HG03066 (cell line): ENCODE measurements at regions not wholly inside any gene's neighbourhood (a gene's known extent, or its start where the extent isn't known, plus 50 kb on each side); places are given as distances from the start of the nearest gene placed in this dataset.
"Not testable (repeated sequence)": the region's sequence is repeated elsewhere in the genome, so short reads cannot be mapped to it uniquely, and the experiment has no call there.

ENCODE experiments used
- ATAC-seq: cut with Tn5 transposase; IDR thresholded peaks from one replicate; pipeline ENCODE4 v1.9.1; 2021; ENCODE audit warnings: low read depth; ENCODE audit not compliant: unreplicated experiment

DNA sequence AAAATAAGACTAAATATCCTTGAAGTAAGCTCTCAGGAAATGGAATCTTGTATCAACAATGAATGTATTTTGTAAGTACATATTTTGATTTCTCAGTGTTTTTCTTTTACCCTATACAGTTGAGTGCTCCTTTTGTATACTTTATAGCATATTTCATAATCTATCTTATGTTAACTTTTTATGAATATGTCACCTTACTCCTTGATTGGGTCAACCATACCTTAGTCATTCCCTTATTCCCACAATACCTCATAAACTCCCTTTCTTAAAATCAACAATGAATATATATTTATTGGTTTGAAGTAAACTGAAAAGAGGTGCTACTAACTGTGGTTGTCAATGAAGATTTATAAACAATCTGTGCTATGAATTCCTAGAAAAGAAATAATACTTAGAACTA, 686.2 kb downstream of the METTL15 start:
- ATAC-seq, result no peak

DNA sequence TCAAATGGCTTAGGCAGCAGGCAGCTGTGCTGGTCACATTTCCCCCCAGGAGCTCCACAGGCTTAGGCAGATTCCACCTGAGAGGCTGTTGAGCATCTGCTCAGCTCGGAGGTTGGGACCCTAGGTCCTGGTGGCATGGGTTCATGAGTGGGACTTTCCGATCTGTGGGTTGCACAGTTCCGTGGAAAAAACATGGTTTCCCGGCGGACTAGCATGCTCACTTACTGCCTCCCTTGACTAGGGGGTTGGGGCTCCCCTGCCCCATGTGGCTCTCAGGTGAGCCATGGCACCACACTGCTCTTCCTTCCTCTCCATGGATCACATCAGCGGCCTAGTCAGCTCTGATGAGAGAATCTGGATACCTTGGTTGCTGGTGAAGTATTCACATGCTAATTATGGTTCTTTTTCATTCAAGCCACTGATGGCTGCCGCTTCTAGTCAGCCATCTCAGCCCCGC, 685.1 kb downstream of the METTL15 start:
- no peak for ATAC-seq

GRCh38 chr11:28792856-28793255, 684.7 kb downstream of the METTL15 start:
- no peak for ATAC-seq

GRCh38 chr11:28787897-28788296, 679.7 kb downstream of the METTL15 start:
- not testable (repeated sequence) for ATAC-seq

- no peak for ATAC-seq
Observed at GRCh38 chr11:28777126-28777525, 668.9 kb downstream of the METTL15 start.

DNA sequence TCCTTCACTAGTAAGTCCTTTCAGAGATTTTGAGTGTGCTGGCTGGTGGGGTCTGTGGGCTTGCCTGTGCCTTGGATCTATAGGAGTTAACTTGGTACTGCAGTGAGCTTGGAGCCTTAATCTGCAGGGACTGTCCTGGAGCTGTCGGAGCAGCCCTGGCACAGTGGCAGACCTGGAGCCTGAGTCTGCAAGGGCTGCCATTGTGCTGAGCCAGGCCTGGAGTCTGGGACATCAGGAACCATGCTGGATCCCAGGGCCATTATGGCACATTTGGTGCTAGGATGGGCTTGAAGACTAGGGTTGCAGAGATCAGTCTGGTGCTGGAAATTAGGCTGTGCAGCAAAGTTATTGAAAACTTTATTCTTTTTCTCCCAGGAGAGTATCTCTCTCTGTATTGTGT, 665.4 kb downstream of the METTL15 start:
- no peak for ATAC-seq

- ATAC-seq, result no peak
Observed at GRCh38 chr11:28770806-28771205, 662.6 kb downstream of the METTL15 start.

DNA sequence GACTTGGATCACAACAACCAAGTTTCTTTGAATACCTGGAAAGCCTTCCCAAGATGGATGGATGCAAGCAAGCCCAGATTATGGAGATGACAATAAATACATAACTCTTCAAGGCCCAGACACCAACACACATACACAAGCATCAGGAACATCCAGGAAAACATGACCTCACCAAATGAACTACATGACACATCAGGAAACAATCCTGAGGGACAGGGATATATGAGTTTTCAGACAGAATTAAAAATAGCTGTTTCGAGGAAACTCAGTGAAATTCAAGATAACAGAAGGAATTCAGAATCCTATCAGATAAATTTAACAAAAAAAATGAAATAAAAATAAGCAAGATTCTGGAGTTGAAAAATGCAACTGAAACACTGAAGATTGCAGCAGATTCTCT, 659.4 kb downstream of the METTL15 start:
- ATAC-seq, result no peak

DNA sequence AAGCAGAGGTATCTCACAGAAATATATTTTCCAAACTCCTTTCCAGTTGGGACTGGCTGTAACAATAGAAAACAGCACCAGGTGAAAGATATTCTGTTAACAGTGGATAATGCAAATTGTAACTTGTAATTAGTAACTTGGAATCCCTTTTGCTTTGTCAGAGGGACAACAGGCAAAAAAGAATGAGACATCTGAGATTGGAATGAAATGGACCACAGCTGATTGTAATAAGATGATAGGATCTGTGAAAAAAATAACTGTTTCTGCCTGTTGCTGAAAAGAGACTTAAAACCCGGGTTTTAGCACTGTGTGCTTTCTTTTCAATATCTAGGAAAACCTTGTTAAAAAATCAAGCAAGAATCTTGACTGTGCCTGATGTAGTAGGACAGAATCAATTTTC, 655.7 kb downstream of the METTL15 start:
- ATAC-seq, result no peak

GRCh38 chr11:28763151-28763550, 655.0 kb downstream of the METTL15 start:
- no peak for ATAC-seq

GRCh38 chr11:28760676-28761390, 652.6 kb downstream of the METTL15 start:
- ATAC-seq, result no peak

GRCh38 chr11:28759311-28759710, 651.1 kb downstream of the METTL15 start:
- no peak for ATAC-seq

- no peak for ATAC-seq
Observed at GRCh38 chr11:28757725-28758515, 649.7 kb downstream of the METTL15 start.

DNA sequence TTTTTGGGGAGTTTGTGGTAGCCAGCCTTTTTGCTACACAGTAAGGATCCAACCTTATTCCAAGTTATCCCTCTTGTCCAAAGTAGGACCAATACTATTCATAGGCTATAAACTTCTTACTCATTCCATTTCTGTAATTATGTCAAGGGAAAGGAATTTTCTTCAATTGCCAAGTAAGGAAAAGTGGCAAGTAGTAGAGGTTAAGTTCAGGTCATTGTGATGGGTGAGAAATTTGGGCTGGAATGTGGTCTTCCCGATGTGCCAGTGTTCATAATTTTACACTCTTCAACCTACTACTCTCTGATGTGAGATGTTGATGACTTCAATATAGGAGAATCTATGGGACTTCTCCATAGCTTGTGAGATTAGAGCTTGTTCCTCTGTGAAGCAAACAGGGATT, 648.8 kb downstream of the METTL15 start:
- no peak for ATAC-seq

- no peak for ATAC-seq
Observed at GRCh38 chr11:28743061-28743550, 634.9 kb downstream of the METTL15 start.

DNA sequence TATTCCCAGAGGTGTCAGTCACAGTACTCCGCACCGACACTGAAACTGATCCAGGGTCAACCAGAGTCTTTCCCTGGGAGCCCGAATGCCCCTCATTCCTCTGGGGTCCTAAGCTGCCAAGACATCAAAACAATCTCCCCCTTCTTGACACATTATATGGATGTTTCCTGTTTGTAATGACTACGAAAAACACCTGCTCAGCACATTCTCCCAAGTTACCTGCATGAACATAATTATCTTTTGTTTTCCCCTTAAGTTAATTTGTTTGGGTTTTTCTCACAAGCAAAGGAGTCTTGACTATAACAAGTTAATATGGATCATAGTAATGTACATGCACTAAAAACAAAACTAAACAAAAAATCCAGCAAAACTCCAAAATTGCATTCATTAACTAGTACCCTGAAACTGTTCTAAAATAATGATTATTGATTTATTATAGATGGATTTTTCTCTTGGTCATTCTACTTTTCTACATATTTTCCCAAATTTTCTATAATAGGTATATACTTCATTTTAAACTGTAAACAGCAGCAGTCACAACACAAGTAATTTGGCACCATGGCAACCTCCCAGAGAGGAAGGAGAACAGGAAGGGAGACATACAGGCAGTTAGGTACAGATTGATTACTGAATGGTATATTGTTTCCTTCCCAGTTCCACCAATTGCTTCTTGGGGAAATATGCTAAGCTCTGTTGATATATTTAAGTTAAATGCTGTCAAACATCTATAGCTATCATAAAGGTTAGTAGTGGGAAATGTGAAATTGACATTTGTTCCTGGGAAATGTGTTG, 631.5 kb downstream of the METTL15 start:
- ATAC-seq, result no peak

DNA sequence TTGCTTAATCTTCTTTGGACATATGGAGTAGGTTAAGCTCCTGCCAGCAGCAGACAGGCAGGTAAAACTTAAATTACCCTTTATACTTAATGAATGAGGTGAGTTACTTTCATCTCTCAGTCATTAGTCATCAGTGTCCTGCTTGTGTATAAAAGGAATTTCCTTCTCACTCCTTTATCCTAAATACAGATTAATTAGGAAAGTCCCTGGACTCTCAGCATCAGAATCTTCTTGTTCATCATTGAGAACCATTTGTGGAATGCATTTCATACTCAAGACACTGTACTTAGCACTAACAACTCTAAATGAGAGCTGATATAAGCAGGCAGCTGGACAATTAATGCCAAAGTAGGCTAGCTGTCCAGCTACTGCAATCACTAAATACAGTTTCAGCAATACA, 630.4 kb downstream of the METTL15 start:
- ATAC-seq, result no peak

GRCh38 chr11:28736256-28736655, 628.1 kb downstream of the METTL15 start:
- no peak for ATAC-seq

DNA sequence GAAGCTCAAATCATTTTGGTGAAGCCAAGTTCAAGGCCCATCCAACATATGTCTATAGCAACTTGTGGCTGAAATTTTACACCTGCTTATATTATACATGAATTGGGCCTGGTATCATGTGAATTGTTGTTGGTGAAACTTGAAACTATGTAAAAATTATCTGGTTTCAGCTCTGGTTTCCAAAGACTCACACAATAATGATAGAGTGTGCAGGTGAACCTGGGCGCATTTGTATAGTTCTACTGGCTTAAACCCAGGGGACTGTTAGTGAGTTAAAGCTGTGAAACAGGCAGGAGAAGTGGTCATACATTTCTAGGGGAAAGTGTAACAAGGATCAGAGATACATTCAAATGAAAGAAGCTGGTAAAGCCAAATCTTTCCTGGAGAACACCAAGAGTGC, 627.3 kb downstream of the METTL15 start:
- ATAC-seq, result no peak

GRCh38 chr11:28730889-28731288, 622.7 kb downstream of the METTL15 start:
- ATAC-seq, result no peak

DNA sequence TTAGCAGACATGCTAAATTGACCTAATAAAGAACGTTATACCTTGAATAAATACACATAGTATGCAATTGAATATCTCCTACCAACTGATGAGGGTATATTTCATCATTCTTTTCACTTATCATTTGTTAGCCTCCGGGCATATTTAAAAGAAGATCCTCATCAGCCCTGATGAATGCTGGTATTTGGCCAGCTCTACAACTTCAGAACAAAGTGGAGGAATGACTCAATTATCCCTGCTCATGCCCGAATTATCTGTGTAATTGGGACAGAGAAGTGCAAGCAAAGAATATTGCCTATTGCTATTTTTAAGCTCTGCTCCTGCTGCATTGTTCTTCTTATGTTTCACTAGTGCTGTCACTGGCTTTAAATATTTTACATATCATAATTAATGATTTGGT, 622.1 kb downstream of the METTL15 start:
- no peak for ATAC-seq
